ENCODE measurements at regions not wholly inside any gene's neighbourhood (a gene's known extent, or its start where the extent isn't known, plus 50 kb on each side); places are given as distances from the start of the nearest gene placed in this dataset.

GRCh38 chr2:199627417-199627816 lies 169.7 kb upstream of the SATB2 start:
- no peak for DNase-seq (ENCODE audit: low read depth)

GRCh38 chr2:199624958-199625357 lies 167.2 kb upstream of the SATB2 start:
- DNase-seq (ENCODE audit: low read depth) = no peak

- DNase-seq (ENCODE audit: low read depth) = no peak
Measured at GRCh38 chr2:199612509-199613130, 154.9 kb upstream of the SATB2 start.

- DNase-seq (ENCODE audit: low read depth) = no peak
Measured at GRCh38 chr2:199607914-199608313, 150.2 kb upstream of the SATB2 start.

- no peak for DNase-seq (ENCODE audit: low read depth)
Measured at GRCh38 chr2:199606193-199606780, 148.5 kb upstream of the SATB2 start.

GRCh38 chr2:199603721-199604291 lies 146.1 kb upstream of the SATB2 start:
- no peak for DNase-seq (ENCODE audit: low read depth)

GRCh38 chr2:199602896-199603717 lies 145.4 kb upstream of the SATB2 start:
- DNase-seq (ENCODE audit: low read depth) = no peak

GRCh38 chr2:199602271-199602895 lies 144.6 kb upstream of the SATB2 start:
- peak; percentile 42 for DNase-seq (ENCODE audit: low read depth)

- DNase-seq (ENCODE audit: low read depth) = peak; percentile 39
Measured at GRCh38 chr2:199596549-199596948, 138.8 kb upstream of the SATB2 start.

GRCh38 chr2:199594443-199594842 lies 136.7 kb upstream of the SATB2 start:
- DNase-seq (ENCODE audit: low read depth) = no peak

- no peak for DNase-seq (ENCODE audit: low read depth)
Measured at GRCh38 chr2:199591826-199592225, 134.1 kb upstream of the SATB2 start.

- DNase-seq (ENCODE audit: low read depth) = no peak
Measured at GRCh38 chr2:199590321-199591203, 132.8 kb upstream of the SATB2 start.

- DNase-seq (ENCODE audit: low read depth) = peak; percentile 39
Measured at GRCh38 chr2:199589306-199589705, 131.6 kb upstream of the SATB2 start.

GRCh38 chr2:199588054-199588453 lies 130.3 kb upstream of the SATB2 start:
- no peak for DNase-seq (ENCODE audit: low read depth)

- DNase-seq (ENCODE audit: low read depth) = no peak
Measured at GRCh38 chr2:199586646-199587045, 128.9 kb upstream of the SATB2 start.

GRCh38 chr2:199583676-199584075 lies 125.9 kb upstream of the SATB2 start:
- no peak for DNase-seq (ENCODE audit: low read depth)

- peak; percentile 37 for DNase-seq (ENCODE audit: low read depth)
Measured at GRCh38 chr2:199581935-199582360, 124.2 kb upstream of the SATB2 start.

- no peak for DNase-seq (ENCODE audit: low read depth)
Measured at GRCh38 chr2:199581408-199581807, 123.7 kb upstream of the SATB2 start.

- DNase-seq (ENCODE audit: low read depth) = no peak
Measured at GRCh38 chr2:199575416-199575815, 117.7 kb upstream of the SATB2 start.

- DNase-seq (ENCODE audit: low read depth) = no peak
Measured at GRCh38 chr2:199572571-199572970, 114.8 kb upstream of the SATB2 start.

GRCh38 chr2:199570934-199571333 lies 113.2 kb upstream of the SATB2 start:
- DNase-seq (ENCODE audit: low read depth) = no peak

Measured in Daoy (cell line).